GM19023 (cell line): ENCODE measurements at regions not wholly inside any gene's neighbourhood (a gene's known extent, or its start where the extent isn't known, plus 50 kb on each side); places are given as distances from the start of the nearest gene placed in this dataset.
"Not testable (repeated sequence)": the region's sequence is repeated elsewhere in the genome, so short reads cannot be mapped to it uniquely, and the experiment has no call there.

ENCODE experiments used
- ATAC-seq: cut with Tn5 transposase; IDR thresholded peaks from one replicate; pipeline ENCODE4 v1.9.1; 2021; ENCODE audit warnings: mild to moderate bottlenecking, moderate library complexity; ENCODE audit not compliant: unreplicated experiment

GRCh38 chr7:82501346-82501745 is 57.8 kb upstream of the CACNA2D1 start:
- ATAC-seq, result no peak

- not testable (repeated sequence) for ATAC-seq
Measured at GRCh38 chr7:82499546-82499945, 56.0 kb upstream of the CACNA2D1 start.

- ATAC-seq, result no peak
Measured at GRCh38 chr7:82494420-82494819, 50.8 kb upstream of the CACNA2D1 start.
